ENCODE measurements at regions not wholly inside any gene's neighbourhood (a gene's known extent, or its start where the extent isn't known, plus 50 kb on each side); places are given as distances from the start of the nearest gene placed in this dataset.

DNA sequence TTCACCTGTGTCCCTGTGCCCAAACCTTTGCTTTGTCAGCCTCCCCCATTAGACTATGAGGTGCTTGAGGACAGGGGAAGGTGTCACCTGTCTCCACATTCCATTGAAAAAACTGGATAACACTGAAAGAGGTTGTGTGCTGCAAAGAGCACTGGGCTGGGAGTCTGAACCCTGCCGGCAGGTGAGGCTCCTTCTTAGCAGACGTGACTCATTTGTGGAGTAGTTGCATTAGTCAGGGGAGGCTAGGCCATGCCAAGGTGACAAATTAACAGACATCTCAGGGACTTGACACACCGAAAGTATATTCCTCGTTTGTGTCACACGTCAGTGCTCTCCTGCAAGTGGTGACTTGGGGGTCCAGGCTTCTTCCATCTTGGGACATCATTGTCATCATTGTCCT, 95.9 kb upstream of the STX18 start:
- peak in 2 of 3 donors; percentile 3 to 16 for DNase-seq (ENCODE audit: low read depth in 3 of 3)

GRCh38 chr4:4633431-4633830, 91.6 kb upstream of the STX18 start:
- no peak for DNase-seq (ENCODE audit: low read depth in 3 of 3)

DNA sequence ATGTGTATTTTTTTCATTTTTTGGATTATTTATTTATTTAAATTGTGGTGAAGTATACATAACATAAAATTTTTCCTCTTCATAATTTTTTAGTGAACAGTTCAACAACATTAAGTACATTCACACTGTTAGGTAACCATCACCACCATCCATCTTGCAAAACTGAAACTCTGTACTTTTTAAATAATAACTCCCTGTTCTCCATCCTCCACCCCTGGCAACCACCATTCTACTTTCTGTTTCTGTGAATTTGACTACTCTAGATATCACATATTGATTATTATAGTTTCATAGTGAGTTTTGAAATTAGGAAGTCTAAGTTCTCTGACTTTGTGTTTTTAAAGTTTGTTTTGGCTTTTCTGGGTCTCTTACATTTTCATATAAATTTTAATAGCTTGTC, 89.3 kb upstream of the STX18 start:
- no peak for DNase-seq (ENCODE audit: low read depth in 3 of 3)

DNA sequence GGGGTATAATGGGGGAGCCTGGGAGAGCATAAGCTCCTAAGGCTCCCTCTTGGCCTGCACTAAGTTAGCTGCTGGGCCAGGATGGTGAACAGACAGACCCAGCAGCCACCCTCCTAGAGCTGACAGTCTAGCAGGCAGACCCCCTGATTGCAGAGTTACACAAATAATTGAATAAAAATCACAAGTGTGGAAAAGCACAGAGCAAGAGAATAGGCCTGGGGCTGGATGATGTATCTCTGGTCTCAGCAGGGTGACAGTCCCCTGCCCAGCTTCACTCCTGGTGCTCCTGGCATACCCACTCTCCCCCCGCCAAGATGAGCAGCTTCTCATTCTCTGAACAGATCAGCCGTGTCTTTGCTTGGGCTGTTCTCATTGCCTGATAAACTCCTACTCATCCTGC, 86.1 kb upstream of the STX18 start:
- DNase-seq (ENCODE audit: low read depth in 3 of 3), result no peak

DNA sequence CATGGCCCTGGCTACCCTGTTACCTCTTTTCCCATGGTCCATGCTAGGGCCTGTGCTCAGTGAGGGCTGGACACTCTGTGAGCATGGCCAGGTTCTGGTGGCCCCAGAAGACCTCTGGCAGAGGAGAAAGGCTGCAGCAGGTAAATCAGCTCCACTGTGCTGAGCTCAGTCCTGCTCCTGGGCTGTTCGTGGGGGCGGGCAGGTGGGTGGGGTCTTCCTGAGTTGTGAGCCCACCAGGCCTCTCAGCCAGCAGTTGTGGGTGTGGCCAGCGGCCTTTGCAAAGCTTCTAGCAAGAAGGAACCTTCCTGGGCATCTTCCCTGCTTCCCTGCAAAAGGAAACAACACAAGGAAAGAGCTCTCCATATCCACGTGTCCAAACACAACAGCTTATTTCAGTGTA, 85.3 kb upstream of the STX18 start:
- no peak for DNase-seq (ENCODE audit: low read depth in 3 of 3)

GRCh38 chr4:4625488-4625887, 83.6 kb upstream of the STX18 start:
- no peak for DNase-seq (ENCODE audit: low read depth in 3 of 3)

DNA sequence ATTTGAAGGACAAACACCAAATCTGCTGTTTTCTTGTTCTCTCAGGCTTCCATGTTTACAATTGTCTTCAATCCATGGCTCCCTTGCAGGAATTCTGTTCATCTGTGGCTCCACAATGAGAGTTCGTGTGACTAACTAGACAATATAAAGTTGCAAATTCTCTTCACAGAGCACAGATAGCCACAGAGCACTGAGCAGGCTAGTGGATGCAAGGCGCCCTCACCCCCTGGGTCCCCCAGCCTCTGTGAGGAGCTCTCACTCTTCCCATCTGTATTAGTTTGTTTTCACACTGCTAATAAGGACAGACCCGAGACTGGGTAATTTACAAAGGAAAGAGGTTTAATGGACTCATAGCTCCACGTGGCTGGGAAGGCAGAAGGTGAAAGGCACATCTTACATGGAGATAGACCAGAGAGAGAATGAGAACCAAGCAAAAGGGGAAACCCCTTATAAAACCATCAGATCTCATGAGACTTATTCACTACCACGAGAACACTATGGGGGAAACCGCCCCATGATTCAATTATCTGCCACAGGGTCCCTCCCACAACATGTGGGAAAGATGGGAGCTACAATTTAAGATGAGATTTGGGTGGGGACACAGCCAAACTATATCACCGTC, 82.5 kb upstream of the STX18 start:
- no peak for DNase-seq (ENCODE audit: low read depth in 3 of 3)

- DNase-seq (ENCODE audit: low read depth in 3 of 3), result no peak
These were observed 78.0 kb upstream of the STX18 start for GRCh38 chr4:4619821-4620220.

GRCh38 chr4:4618847-4619246, 77.0 kb upstream of the STX18 start:
- DNase-seq (ENCODE audit: low read depth in 3 of 3), result no peak

DNA sequence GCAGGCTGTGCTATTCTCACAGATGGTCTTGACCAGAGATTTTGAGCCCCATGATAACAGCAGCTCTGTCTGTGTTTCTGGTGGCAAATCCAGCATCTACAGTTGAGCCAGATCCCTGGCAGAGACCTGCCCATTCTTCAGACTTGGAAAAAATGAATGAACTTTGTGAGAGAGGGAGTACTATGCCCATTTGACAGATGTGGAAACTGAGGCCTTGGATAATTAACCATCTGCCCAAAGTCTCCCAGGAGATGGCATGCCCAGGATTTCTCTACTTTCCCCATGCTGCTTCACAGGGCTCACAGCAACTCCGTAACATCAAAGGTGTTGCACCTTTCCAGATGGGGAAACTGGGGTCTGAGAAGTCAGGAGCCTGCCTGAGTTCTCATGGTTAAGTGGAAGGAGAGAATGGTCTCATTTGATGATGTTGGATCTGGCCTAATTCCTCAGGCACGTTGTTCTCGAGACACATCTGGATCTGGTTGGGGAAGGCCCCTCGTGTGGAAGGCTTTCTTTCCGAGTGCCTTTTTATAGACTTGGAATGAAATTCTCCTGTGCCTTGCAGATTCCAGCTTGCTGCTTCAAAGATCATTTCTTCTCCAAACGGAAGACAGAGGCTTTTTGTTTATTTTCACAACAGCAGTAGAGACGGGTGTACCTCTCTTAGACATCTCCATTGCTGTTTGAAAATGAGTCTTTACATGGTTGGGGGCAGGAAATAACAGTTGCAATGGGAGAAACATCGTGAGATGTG, 73.3 kb upstream of the STX18 start:
- DNase-seq (ENCODE audit: low read depth in 3 of 3), result no peak

DNA sequence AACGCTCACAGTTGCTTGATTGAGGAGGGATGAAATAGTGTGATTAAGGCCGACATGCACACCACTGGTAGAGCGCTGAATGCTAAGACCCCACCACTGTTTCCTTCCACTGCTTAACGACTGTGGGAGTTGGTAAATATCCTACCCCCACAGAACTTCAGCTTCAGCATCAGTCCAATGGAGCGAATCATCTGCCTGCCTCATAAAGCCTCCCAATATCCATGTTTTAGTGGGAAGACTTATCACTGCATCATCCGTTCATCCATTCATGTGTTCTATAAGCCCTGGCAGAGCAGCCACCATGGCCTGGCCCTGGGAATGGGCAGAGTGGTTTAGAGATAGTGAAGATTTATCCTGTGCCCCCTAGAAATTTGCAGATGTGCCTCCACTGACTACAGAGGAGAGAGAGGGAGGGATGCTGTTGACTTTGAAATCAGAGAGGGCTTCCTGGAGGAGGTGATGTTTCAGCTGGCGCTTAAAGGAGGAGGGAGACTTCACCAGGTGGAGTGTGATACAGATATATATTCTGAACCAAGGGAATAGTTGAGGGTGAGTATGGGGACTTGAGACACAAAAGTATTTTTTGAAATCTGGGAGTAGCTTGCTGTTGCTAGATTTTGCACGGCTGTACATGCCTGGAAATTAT, 71.9 kb upstream of the STX18 start:
- DNase-seq (ENCODE audit: low read depth in 3 of 3), result no peak

DNA sequence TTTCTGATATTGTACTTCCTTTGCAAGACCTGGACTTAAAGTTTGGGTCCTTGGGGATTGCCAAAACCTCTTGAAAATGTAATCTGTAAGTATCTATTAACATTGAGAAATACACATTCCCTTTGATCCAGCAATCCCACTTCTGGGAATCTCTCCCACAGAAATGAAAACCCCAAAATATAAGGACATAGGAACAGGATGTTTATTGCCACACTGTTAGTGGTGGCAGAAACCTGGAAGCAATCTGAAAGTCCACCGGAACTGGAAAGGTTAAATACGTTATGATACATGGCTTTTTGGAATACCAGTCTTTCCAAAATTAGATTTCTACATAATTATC, 71.2 kb upstream of the STX18 start:
- DNase-seq (ENCODE audit: low read depth in 3 of 3), result no peak

- no peak for DNase-seq (ENCODE audit: low read depth in 3 of 3)
These were observed 68.8 kb upstream of the STX18 start for GRCh38 chr4:4610672-4611071.

DNA sequence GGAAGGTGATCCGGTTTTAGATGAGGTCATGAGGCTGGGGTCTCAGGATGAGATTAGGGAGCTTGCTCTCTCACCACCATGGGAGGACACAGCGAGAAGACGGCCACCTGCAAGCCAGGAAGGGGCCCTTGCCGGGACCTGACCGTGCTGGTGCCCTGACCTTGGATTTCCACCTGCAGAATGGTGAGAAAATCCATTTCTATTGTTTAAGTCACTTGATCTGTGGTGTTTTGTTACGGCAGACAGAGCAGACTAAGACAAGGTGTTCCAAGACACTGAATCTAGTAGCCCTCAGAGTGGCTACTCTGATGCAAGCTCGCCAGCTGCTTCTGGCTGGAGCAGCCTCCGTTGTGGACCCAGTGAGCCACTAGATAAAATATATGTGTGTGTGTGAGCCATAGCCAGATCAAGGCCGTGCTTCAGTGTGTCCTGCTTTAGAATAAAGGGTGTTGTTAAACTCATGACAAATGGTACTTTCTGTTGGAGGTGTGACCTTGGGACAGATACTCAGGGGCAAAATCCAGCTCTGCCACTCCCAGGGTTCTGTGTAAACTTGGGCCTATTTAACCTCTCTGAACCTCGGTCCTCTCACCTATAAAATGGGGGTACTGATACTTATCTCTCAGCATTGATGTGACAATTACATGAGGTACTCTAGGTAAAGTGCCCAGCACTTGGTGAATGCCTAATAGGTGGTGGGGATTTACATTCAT, 67.9 kb upstream of the STX18 start:
- no peak for DNase-seq (ENCODE audit: low read depth in 3 of 3)

DNA sequence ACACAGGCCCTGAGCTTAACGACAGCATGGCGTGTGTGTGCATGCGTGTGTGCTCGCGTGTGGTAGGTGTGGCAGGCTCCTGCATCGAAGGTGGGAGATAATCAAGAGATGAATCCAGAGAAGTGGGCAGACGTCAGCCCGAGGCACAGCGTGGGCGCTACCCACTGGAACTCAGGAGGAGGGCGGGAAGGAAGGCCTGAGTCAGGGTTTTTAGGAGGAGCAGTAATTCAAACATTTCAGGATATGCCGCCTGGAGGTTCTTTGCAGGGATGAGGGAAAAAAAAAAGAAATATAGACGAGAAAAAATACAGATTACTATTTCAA, 66.3 kb upstream of the STX18 start:
- DNase-seq (ENCODE audit: low read depth in 3 of 3), result no peak

DNA sequence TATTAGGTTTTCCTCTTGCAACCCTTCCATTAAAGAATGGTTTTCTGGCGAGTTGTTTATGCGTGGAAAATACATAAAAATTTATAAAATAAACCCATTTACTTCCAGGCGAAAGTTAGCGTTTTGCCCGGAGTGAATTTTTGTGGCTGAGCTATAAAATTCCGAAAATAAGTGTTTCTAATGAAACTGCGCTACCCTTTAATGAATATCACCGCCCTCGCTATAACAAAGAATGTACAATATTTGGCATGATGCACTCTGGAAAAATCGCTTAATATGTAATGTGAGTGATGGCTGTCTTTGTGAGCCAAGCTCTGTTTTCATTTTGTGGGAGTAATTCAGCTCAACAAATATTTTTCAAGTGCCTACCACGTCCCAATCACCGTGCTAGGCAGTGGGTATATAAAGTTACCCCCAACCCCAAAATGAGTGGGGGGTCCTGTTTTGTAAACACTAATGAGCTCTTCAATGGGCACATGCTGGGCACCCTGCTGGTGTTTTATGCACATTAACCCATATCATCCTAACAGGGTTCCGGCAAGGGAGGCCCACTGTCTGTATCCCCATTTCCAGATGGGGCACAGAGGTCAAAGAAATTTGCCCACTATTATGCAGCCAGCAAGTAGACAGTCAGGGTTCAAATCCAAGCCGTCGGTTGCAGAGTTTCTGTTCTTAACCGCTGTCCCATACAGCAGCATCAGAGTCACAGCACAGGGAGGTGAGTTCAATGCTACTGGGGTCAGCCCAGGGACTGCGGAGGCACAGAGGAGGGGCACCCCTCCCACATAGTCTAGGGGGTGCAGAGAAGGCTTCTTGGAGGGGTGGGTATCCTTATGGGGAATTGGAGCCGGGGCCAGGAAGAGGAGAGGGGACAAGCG, 65.7 kb upstream of the STX18 start:
- no peak for DNase-seq (ENCODE audit: low read depth in 3 of 3)

GRCh38 chr4:4606321-4606720, 64.5 kb upstream of the STX18 start:
- no peak for DNase-seq (ENCODE audit: low read depth in 3 of 3)

DNA sequence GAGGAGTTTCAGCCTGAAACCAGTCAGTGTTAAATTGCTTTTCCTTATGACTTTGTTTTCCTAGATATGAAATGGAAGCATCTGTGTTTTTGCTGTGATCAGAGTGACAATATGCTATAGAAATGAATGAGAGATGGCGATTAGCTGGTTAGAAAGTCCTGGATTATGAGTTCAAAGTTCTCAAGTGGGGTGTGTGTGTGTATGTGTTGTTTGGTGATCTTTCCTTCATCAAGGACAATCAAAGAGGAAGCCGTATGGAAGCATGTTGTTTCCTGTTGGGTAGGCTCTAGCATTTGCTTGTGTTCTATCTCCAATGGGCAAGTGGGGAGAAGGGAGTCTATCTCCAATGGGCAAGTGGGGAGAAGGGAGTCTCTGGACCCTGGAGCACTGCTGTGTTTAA, 64.0 kb upstream of the STX18 start:
- no peak for DNase-seq (ENCODE audit: low read depth in 3 of 3)

GRCh38 chr4:4603592-4603991, 61.7 kb upstream of the STX18 start:
- DNase-seq (ENCODE audit: low read depth in 3 of 3), result no peak

DNA sequence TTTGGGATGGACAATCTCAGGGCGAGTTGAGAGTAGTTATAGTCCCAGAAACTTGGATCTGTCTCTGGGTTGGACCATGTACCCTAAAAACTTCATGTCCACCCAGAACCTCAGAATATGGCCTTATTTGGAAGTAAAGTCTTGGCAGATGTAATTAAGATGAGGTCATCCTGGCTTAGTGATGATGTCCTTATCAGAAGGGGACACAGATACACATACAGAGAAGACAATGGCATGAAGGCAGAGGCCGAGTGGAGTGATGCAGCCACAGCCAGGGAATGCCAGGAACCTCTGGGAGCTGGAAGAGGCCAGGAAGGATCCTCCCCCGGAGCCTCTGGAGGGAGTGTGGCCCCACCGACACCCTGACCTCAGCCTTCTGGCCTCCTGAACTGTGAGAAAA, 61.2 kb upstream of the STX18 start:
- no peak for DNase-seq (ENCODE audit: low read depth in 3 of 3)

GRCh38 chr4:4602468-4602867, 60.6 kb upstream of the STX18 start:
- DNase-seq (ENCODE audit: low read depth in 3 of 3), result no peak

GRCh38 chr4:4601803-4602369, 60.0 kb upstream of the STX18 start:
- DNase-seq (ENCODE audit: low read depth in 3 of 3), result no peak

All from stimulated activated CD4-positive, alpha-beta T cell treated with anti-CD3 and anti-CD28 coated beads, TNF-alpha, amount 100 ng/mL, for 48 hours (primary cell).